CD4-positive, alpha-beta T cell treated with Interferon alpha-2 for 1 hour (primary cell): ENCODE measurements at regions not wholly inside any gene's neighbourhood (a gene's known extent, or its start where the extent isn't known, plus 50 kb on each side); places are given as distances from the start of the nearest gene placed in this dataset.

Source experiments
- DNase-seq, 2 donors: peaks; one replicate each; pipeline ENCODE4 v3.0.0-alpha.2; 2020 to 2022

DNA sequence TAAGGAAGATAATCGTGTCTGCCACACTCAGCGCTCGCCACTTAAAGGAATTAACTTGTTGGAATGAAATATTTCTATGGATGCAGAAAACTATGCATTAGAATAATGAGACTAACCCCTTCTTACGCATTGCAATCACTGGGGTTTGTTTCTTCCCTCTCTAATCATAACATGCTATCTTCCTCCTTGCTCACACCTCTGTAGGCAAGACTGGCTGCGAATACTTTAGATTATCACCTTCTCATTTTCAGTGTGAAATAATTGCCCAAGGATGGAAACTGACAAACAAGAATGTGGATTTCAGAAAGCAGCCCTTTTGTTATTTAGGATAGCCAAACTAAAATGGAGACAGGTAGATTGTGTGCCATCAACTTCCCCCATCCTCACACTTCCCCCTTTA is 349.4 kb downstream of the MID1IP1 start:
- DNase-seq: no peak

DNA sequence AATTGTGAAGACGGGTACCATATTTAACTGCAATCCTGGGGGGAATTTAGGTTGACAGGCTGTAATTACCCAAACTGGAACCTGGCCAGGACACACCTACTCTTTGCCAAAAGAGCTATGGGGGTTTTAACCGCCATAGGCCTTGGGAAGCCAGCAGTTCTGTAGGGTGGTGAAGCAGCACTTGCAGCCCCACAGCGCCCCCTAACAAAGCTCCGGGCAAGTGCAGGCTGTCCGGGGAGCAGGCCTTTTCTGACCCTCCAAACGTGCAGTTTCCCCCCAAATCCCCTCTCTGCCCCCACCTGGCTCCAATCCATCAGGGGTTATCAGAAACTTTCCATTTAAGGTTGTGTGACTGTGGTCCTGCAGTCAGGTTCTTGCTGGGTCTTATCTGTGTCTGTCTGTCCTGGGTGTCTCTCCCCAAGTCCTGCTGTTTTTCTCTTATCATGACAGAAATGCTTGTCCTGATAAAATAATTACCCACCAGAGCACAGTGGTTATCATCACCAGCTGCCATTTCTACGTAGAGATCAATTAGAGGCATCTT is 350.9 kb downstream of the MID1IP1 start:
- DNase-seq: peak in 1 of 2 donors; percentile 23

DNA sequence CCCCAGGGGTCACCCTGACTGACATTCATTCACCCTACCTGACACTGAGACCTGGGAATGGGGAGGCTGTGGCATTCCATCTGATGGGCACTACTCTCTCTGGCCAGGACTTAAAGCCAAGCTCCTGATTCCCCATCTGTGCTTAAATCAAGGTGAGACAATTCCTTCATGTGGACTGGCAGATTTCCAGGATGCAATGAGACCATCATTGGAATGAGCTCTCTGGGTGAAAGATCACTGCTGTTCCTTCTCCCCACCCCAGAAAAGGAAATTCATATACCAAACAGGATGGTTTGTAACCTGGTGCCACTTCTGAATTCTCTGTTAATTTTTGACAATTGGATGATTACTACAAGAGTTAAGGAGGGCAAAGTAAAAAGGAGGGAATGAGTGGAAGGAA is 354.8 kb downstream of the MID1IP1 start:
- DNase-seq: no peak

DNA sequence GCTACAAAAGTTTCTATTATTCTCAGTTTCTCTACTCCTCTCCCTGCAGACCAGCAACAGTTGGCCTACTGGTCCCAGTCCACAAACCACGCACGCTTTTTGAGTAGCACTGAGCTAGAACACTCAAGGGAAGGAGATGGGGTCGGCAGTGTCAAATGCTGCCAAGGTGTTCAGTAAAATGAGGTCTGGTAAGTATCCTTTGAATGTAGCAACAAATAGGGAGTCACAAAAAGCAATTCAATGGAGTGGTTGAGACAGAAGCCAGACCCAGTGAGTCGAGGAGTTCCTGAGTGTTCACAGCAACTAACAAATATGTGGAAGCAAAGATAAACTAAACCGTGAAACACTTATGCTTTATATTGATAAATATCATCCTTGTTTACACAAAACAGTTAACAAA is 355.7 kb downstream of the MID1IP1 start:
- DNase-seq: no peak

DNA sequence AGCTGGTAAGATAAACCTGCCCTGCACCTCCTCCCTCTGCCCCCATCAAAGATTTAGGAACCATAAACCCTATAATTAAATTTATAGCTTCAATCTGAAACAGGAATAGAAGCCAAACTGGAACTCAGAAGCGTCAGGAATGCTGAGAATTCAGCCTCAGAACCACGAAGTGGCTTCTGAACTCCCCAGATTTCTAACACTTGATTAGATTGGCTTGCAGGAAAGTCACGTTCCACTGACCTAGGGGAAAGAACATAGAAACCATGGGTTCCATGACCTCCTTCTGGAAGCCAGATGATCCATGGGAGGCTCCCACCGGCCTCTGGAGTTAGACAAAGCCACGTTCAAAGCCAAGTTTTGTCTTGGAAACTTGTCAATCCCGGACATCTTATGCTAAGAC is 356.5 kb downstream of the MID1IP1 start:
- no peak for DNase-seq

DNA sequence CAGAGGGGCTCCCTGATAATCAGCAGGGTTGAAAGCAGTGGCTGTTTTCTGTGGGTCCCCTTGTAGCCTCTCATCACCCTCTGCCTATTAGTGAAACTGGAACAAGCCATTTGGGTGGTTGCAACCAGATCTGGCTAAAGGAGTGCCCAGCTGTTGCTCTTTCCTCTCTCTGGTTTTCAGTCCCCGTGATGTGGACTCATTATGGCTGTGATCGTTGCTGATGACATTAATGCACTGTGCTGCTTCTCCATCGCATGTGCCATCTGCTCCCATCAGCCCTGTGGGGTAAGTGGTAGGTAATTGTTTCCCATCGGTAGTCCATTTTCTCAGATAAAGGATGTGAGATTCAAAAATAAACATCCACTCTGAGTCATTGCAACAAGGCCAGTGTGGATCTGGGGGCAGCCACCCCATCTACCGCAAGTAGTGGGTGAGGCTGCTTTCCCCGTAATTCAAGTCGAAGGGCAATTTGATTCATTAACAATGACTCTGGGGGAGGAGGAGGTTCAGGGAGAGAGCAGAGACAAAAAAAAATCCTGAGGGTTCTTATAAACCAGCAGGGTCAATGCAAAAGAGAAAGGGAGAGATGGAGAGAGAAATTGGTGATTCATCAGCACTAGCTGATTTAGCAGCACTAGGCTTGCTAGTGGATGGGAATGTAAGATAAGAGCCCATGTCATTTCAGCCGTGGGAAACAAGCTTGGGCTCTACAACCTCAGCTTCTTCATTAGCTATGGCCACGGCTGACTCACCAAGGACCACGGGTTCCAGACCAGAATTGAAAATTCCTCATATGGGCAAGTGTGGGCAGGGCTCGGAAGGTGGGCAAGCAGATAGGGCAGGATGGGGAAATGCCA is 357.8 kb downstream of the MID1IP1 start:
- peak in 1 of 2 donors; percentile 12 for DNase-seq

DNA sequence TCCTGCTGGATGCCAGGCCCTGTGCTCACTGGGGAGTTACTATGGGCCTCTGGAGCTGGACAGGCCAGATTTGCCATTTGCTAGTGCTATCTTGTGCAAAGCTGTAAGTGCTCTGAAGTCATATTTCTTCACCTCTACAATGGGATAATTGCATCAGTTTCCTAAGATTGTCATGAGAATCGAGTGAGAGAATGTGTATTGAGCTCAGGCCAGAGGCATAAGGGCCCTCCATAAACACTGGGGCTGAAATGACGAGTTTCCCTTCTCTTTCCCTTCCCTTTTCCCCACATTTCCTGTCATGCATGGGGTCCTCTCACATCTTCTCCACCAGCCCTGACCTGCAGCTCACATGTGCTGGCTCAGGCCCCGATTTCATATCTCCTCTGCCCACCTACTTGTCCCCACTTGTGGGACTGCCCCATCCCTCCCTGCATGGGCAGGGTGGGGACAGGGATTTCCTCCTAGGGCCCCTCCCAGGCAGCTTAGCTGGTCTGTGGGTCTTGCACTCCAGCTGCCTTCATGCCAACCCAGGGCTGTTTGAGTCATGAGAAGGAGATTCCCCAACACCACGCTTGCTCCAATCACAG is 358.8 kb downstream of the MID1IP1 start:
- DNase-seq: no peak

DNA sequence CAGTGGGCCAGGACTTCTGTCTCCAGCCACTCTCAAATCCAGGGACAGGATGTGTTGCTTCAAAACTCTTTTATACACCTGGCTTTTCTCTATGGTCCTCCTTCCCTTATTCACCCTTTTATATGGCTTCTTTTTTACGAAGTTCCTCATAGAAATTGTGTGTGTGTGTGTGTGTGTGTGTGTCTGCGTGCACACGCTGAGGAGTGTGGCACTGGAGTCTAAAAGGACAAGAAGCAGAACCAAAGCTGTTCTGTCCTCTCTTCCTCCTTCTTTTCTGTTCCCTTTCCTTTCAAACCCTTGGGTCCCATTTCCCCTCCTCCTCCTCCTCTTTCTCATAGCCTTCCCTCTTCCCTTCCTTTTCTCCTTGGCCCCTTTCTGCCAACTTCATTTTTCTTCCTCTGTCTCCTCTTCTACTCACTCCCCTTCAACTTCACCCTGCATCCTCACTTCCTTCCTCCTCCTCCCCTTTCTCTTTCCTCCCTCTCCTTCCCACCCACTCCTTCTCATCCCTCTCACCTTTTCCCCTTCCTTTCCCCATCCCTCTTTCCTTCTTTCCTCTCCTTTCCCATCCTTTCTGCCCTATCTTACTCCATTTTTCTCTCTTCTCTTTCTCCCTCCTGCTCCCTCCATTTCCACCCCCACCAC is 360.5 kb downstream of the MID1IP1 start:
- no peak for DNase-seq

DNA sequence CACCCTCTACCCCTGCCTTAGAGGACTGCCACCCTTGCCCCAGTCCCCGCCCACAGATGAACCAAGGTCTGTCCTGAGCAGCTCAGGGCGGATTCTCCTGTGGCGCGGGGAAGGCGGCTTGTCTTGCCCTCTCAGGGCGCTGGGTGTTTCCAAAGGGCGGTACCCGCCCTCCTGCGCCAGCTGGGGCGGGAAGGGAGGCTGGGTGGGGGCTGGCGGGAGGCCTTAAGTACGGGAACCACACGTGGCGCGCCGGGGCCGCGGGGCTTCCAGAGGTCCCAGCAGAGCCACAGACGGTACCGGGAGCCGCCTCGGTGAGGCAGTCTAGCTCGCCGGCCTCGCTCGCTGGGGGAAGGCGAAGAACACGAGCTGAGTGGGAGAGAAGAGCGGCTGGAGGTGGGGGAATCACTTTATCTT is 361.1 kb downstream of the MID1IP1 start:
- peak in 1 of 2 donors; percentile 35 for DNase-seq

DNA sequence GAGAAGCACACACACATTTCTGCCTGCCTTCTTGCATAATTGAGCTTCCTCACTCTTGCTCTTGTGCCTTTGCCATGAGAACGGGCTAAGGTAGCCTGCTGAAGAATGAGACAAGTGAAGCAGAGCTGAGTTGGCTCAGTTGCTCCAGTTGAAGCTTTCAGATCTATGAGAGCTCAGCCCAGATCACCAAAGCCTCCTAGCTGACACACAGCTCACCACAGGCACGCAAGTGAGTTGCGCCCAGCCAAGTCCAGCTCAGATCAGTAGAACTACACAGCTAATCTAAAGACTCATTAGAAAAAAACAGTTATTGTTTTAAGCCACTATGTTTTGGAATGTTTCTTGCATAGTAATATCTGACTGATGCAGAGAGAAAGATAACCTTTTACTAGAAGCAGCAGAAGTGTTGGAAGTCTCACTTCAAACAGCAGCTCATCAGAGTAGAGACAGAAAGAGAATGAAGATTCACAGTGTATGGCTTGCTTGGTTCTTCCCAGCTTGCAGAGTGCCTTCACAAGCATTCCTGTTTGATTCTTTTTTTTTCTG is 362.4 kb downstream of the MID1IP1 start:
- DNase-seq: no peak

DNA sequence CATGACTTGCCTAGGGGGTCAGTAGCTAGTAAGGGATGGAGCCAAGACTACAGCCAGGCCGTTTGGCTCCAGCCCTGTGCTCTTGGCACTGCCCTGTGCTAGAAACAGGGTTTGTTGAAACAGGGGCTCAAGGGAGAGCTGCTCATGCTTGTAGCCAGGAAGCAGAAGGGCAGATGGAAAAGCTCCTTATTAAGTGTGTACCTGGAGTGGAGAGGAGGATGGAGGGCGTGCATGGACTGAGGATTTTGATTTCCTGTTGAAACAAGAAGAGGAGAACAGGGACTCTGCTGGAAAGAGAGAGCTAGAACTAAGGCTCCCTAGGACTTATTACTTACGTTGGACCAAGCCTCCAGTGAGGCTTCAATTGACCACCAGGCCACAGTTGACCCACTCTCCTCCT is 363.0 kb downstream of the MID1IP1 start:
- no peak for DNase-seq

DNA sequence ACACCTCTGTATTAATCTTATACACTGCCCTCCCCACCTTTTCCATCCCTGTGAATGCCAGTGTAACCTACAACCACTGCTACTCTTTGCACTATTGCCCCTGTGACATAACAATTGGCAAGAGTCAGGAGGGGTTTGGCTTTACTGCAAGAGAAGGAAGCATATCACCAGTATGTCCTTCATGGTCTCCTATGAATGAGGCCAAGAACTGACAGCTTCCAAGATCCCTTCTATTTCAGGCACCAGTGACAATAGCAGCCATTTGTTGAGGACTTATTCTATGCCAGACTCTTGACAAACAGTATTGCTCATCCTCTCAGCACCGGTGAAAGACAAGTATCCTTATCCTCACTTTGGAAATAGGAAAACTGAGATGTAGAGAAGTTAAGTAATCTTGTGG is 363.9 kb downstream of the MID1IP1 start:
- no peak for DNase-seq

DNA sequence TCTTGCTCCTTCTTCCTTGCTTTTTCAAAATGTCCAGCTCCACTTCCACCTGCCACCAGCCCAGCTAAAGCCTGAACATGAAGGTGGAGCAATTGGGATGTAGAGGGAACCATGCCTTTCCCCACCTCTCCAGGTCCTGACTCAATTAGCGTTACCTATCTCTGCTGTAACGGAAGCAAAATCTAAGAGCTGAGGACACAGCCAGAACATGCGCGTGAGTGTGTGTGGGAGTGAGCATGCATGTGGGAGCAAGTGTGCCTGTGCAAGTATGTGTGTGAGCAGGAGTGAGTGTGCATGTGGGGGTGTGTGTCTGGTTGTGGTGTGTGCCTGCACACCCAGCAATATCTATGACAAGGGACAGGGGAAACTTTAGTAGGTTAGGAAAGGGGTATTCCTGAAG is 364.5 kb downstream of the MID1IP1 start:
- no peak for DNase-seq

DNA sequence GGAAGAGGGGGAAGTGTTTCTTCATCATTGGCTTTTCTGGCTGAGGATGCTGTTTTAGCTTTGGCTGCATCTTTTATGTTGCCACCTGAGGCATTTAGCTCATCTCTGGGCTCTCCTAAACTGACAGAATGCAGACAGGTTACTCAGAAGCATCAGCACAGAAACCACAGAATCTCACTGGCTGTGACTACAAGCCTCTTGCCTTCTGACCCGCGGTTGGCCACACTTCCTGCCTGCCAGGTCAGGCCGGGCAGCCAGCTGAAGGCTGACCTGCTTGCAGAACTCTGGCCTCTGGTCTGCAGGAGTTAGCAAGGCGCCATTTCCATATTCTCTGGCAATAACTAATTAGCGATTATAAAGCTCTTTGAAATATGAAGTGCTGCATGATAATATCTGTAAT is 366.5 kb downstream of the MID1IP1 start:
- no peak for DNase-seq

DNA sequence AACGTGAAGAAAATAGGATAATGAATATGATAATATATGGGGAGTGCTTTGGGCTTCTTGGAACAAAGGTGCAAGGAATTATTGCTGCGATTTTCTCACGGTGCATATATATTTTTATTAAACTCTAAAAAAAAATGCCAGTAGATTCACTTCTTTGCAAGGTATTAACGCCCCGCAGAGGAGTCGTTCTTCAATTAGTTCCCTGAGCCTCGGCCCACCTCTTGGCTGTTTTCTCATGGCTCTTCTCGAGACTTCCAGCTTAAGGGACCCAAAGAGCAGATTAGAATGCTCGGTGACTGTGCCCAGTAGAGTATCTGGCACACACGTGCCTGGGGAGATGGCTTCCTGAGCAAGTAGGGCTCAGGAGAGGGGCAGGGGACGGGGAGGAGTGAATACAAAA is 367.4 kb downstream of the MID1IP1 start:
- DNase-seq: no peak

DNA sequence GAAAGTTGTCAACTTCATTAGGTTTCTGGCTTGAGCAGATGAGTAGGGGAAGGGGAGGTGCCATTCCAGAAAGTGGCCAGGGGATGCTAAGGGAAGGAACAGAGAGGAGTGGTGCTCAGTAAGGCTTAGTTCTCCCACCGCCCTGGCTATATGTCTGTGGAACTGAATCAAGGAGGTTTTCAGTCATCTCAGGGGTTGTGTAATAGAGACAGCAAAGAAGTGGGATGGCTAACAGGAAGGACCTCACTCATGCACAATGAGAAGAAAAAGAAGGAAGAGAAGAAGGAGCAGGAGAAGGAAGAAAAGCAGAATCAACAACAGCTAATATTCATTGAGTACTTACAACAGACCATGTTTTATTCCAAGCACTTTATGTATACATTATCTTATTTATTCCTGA is 368.7 kb downstream of the MID1IP1 start:
- DNase-seq: no peak

DNA sequence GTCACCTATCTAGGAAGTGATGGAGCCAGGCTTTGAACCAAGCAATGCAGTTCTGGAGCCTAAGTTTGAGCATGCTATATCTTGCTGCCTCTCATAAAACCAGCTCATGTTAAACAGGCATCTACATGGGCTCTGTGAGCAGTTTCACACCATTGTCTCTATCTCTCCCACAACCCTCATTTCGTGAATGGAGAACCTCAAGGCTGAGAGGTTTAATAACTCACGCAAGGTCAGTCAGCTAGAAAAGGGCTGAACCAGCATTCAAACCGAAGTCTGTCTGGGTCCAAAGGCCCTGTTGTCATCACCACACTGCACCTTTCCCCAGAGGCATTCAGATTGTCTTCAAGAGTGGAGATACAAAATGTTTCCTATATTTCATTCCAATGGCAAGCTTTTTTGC is 369.2 kb downstream of the MID1IP1 start:
- DNase-seq: no peak

DNA sequence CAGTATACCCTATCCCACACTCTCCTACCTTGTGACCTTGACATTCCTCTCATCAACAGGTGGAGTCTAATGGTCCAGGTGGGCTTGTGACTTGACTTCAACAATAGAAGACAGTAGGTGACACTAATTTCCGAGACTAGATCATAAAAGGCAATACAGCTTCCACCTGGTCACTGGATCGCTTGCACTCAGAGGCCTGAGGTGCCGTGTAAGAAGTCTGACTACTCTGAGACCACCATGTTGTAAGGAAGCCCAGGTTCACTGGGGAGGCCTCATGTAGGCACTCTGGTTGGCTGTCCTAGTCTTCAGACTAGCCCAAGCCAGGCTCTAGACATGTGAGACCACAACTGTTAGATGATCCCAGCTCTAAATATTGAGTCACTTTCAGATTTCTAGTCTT is 370.4 kb downstream of the MID1IP1 start:
- no peak for DNase-seq

DNA sequence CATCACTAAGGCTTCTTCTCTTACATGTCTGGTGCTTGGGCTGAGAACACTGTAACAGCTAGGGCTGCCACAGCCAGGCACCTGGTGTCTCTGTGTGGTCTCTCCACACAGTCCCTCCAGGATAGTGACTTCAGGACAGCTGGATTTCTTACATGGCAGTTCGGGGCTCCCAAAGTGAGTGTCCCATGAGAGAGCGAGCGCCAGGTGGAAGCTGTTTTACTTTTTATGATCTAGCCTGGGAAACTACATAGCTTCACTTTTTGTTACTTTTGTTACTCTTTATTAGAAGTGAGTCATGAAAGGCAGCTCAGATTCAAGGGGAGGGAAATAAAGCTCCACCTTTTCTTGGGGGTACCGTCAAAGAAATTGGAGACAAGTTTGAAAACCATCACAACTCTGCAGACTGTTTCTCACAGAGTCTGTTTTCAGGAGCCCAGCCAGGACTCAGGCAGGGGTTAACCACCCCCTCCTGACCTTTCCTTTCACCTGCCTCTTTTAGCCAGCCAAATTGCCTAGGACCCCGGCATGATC is 373.0 kb downstream of the MID1IP1 start:
- DNase-seq: no peak

DNA sequence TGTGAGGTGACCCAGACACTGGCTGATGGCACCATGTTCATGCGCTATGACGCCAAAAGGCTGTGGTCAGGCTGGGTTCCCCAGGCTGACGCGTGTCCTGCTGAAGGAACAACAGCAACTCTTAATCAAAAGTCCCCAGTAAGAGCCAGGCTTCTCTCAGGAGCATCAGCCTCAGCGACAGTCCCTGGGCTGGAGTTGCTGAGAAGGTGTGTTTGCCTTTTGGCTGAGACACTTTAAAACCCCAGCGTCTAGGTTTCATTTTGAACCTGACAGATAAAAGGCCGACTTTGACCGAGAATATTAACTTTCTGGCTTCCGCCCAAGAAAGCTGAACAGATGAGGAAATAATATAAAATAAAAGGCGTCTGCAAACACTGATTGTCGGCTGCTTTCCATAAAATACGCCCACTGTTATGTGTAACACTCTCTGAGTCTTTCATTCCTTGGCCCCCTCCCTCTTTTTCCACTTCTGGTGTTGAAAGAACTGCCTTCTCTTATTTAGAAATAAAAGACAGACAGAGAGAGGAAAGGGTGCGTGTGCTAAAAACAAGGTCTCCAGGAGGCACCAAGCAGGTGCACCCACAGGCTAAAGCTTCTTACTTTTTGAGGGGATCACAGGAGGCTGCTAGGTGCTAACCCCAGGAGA is 373.6 kb downstream of the MID1IP1 start:
- DNase-seq: peak; percentile 30 to 53

DNA sequence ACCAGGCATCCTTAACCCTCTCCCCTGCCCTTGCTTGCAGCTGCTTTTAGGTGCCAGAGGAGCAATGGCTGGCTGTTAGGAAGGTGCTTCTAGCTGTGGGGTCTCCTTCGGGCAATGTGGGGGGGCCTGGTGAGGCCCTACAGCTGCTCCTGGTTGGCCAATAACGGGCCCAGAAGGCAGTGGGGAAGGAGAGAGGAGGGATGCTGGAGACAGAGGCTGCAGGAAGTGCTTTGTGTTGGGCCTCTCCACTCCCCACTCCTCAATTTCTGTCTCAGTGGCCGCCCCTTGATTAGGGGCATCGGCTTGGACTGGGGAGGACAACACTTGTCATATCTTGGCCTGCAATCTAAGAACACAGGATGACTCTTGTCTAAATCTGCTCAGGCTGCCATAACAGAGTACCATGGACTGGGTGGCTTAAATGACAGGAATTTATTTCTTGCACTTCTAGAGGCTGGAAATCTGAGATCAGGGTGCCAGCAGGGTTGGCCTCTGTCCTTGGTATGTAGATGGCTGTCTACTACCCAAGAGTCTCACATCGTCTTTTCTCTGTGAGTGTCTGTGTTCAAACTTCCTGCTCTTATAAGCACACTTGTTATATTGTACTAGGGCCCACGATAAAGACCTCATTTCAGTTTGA is 374.3 kb downstream of the MID1IP1 start:
- DNase-seq: no peak

DNA sequence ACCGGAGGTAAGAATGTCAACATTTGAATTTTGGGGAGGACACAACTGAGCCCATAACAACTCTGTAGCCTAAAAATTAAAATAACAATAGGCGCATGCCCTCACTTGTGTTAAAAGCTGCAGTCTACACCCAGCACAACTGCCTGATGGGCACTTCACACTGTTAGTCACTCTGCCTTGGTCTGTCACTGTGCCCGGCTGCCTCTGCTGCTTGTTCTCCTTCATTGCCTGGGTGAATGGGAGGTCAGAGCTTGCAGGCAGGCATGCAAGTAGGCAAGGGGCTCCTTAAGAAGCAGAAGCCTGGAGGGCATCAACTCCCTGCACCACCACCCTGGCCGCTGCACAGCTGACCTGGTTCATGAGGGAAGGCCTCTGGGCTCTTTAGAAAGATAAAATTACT is 374.8 kb downstream of the MID1IP1 start:
- no peak for DNase-seq
